ENCODE measurements at regions not wholly inside any gene's neighbourhood (a gene's known extent, or its start where the extent isn't known, plus 50 kb on each side); places are given as distances from the start of the nearest gene placed in this dataset.

GRCh38 chr3:144564011-144564410 is 592.4 kb downstream of the DIPK2A start:
- Mint-ChIP-seq H3K4me1 (ENCODE audit: low read depth) (no peaks in the 10 kb centered on the region), H3K27me3 (peaks cover 4% of the 10 kb centered on the region), H3K36me3 (ENCODE audit: low read depth) (no peaks in the 10 kb centered on the region), H3K27ac (no peak overlapping the region), H3K4me3 (no peak overlapping the region), H3K9me3 (no peaks in the 10 kb centered on the region)
- Histone ChIP-seq H3K4me3 (ENCODE audit: low read length) (no peak overlapping the region), H3K27me3 (ENCODE audit: control insufficient read depth in 1 of 2, insufficient read depth in 2 of 2, low read length in 2 of 2) (no peaks in the 10 kb centered on the region), H3K4me1 (ENCODE audit: insufficient read depth, low read length) (no peaks in the 10 kb centered on the region), H3K27ac (ENCODE audit: low read depth in 1 of 2, low read length in 2 of 2) (no peak overlapping the region), H3K36me3 (ENCODE audit: insufficient read depth, low read length) (no peaks in the 10 kb centered on the region), H3K9me3 (ENCODE audit: control insufficient read depth in 1 of 2, insufficient read depth in 1 of 2, low read length in 2 of 2) (peaks cover 0 to 5% of the 10 kb centered on the region in 2 experiments)
- DNase-seq (no peak), ATAC-seq (ENCODE audit: poor library complexity) (no peak)
- no peak for TF ChIP-seq CTCF (IDR thresholded peaks at IDR 0.05)
- ChIA-PET POLR2A (no interaction called here), CTCF (no interaction called here)
- intact Hi-C loops (cut with DNase I, micrococcal nuclease): no loop called here

- H3K27me3 ChIP-seq (ENCODE audit: control insufficient read depth in 1 of 2, insufficient read depth in 2 of 2, low read length in 2 of 2): no peaks in the 10 kb centered on the region
- H3K36me3 Mint-ChIP-seq (ENCODE audit: low read depth): no peaks in the 10 kb centered on the region
- ATAC-seq (ENCODE audit: poor library complexity) (no peak), DNase-seq (no peak)
- H3K9me3 Mint-ChIP-seq: no peaks in the 10 kb centered on the region
- peaks cover 0 to 5% of the 10 kb centered on the region in 2 experiments for H3K9me3 ChIP-seq (ENCODE audit: control insufficient read depth in 1 of 2, insufficient read depth in 1 of 2, low read length in 2 of 2)
- no peaks in the 10 kb centered on the region for H3K36me3 ChIP-seq (ENCODE audit: insufficient read depth, low read length)
- H3K27ac Mint-ChIP-seq: no peak overlapping the region
- H3K4me1 Mint-ChIP-seq (ENCODE audit: low read depth): no peaks in the 10 kb centered on the region
- no peak overlapping the region for H3K4me3 ChIP-seq (ENCODE audit: low read length)
- ChIA-PET CTCF (no interaction called here), POLR2A (no interaction called here)
- H3K27ac ChIP-seq (ENCODE audit: low read depth in 1 of 2, low read length in 2 of 2): no peak overlapping the region
- no peak overlapping the region for H3K4me3 Mint-ChIP-seq
- intact Hi-C loops (cut with DNase I, micrococcal nuclease): no loop called here
- H3K4me1 ChIP-seq (ENCODE audit: insufficient read depth, low read length): no peaks in the 10 kb centered on the region
- no peak for TF ChIP-seq CTCF (IDR thresholded peaks at IDR 0.05)
- H3K27me3 Mint-ChIP-seq: peaks cover 4% of the 10 kb centered on the region
Measured at GRCh38 chr3:144566320-144566719, 594.7 kb downstream of the DIPK2A start.

- TF ChIP-seq CTCF (IDR thresholded peaks at IDR 0.05): no peak
- Histone ChIP-seq H3K4me3 (ENCODE audit: low read length) (no peak overlapping the region), H3K27ac (ENCODE audit: low read depth in 1 of 2, low read length in 2 of 2) (no peak overlapping the region), H3K27me3 (ENCODE audit: control insufficient read depth in 1 of 2, insufficient read depth in 2 of 2, low read length in 2 of 2) (no peaks in the 10 kb centered on the region), H3K9me3 (ENCODE audit: control insufficient read depth in 1 of 2, insufficient read depth in 1 of 2, low read length in 2 of 2) (peaks cover 0 to 5% of the 10 kb centered on the region in 2 experiments), H3K36me3 (ENCODE audit: insufficient read depth, low read length) (no peaks in the 10 kb centered on the region), H3K4me1 (ENCODE audit: insufficient read depth, low read length) (no peaks in the 10 kb centered on the region)
- intact Hi-C loops (cut with DNase I, micrococcal nuclease): no loop called here
- no peak overlapping the region for H3K4me3 Mint-ChIP-seq
- H3K36me3 Mint-ChIP-seq (ENCODE audit: low read depth): no peaks in the 10 kb centered on the region
- CTCF ChIA-PET: no interaction called here
- no peaks in the 10 kb centered on the region for H3K4me1 Mint-ChIP-seq (ENCODE audit: low read depth)
- H3K27me3 Mint-ChIP-seq: no peaks in the 10 kb centered on the region
- ATAC-seq (ENCODE audit: poor library complexity) (no peak), DNase-seq (no peak)
- no peak overlapping the region for H3K27ac Mint-ChIP-seq
- POLR2A ChIA-PET: no interaction called here
- H3K9me3 Mint-ChIP-seq: no peaks in the 10 kb centered on the region
Measured at GRCh38 chr3:144569651-144570050, 598.0 kb downstream of the DIPK2A start.
